ENCODE measurements at regions not wholly inside any gene's neighbourhood (a gene's known extent, or its start where the extent isn't known, plus 50 kb on each side); places are given as distances from the start of the nearest gene placed in this dataset.

GRCh38 chr22:34490886-34491285 is 570.6 kb upstream of the LARGE1 start:
- H3K27ac ChIP-seq (ENCODE audit: low read depth in 2 of 2, low read length in 2 of 2): no peak overlapping the region
- no peaks in the 10 kb centered on the region for H3K36me3 ChIP-seq (ENCODE audit: control insufficient read depth in 2 of 3, insufficient read depth in 3 of 3, low read length in 3 of 3)
- FAIRE-seq: no peak
- H3K4me3 ChIP-seq (ENCODE audit: low read length in 3 of 3): no peak overlapping the region
- peaks cover 0 to 4% (median 0%) of the 10 kb centered on the region in 3 donors for H3K9me3 ChIP-seq (ENCODE audit: control insufficient read depth in 2 of 3, insufficient read depth in 1 of 3, low read length in 3 of 3)
- H3K9ac ChIP-seq (ENCODE audit: low read length in 3 of 3): no peak overlapping the region
- DNase-seq: peak in 4 of 5 donors; percentile 46 to 96 (median 78)
- H3K4me1 ChIP-seq (ENCODE audit: control insufficient read depth in 2 of 3, insufficient read depth in 2 of 3, low read depth in 1 of 3, low read length in 3 of 3): no peaks in the 10 kb centered on the region
- no peaks in the 10 kb centered on the region for H3K27me3 ChIP-seq (ENCODE audit: control insufficient read depth, insufficient read depth, low read length)
- no peak for TF ChIP-seq CTCF (IDR thresholded peaks at IDR 0.05; ENCODE audit: borderline replicate concordance, extremely low read depth, insufficient read depth)
- intact Hi-C loops (cut with DNase I): no loop called here

GRCh38 chr22:34493486-34493885 is 572.5 kb upstream of the ISX start:
- Histone ChIP-seq H3K36me3 (ENCODE audit: control insufficient read depth in 2 of 3, insufficient read depth in 3 of 3, low read length in 3 of 3) (no peaks in the 10 kb centered on the region), H3K9me3 (ENCODE audit: control insufficient read depth in 2 of 3, insufficient read depth in 1 of 3, low read length in 3 of 3) (peaks cover 0 to 4% (median 0%) of the 10 kb centered on the region in 3 donors), H3K27ac (ENCODE audit: low read depth in 2 of 2, low read length in 2 of 2) (no peak overlapping the region), H3K9ac (ENCODE audit: low read length in 3 of 3) (no peak overlapping the region), H3K4me1 (ENCODE audit: control insufficient read depth in 2 of 3, insufficient read depth in 2 of 3, low read depth in 1 of 3, low read length in 3 of 3) (no peaks in the 10 kb centered on the region), H3K27me3 (ENCODE audit: control insufficient read depth, insufficient read depth, low read length) (no peaks in the 10 kb centered on the region), H3K4me3 (ENCODE audit: low read length in 3 of 3) (no peak overlapping the region)
- FAIRE-seq: peak; percentile 57
- DNase-seq: no peak
- TF ChIP-seq CTCF (IDR thresholded peaks at IDR 0.05; ENCODE audit: borderline replicate concordance, extremely low read depth, insufficient read depth): no peak
- intact Hi-C loops (cut with DNase I): no loop called here

- Histone ChIP-seq H3K4me3 (ENCODE audit: low read length in 3 of 3) (no peak overlapping the region), H3K9me3 (ENCODE audit: control insufficient read depth in 2 of 3, insufficient read depth in 1 of 3, low read length in 3 of 3) (no peaks in the 10 kb centered on the region), H3K27me3 (ENCODE audit: control insufficient read depth, insufficient read depth, low read length) (no peaks in the 10 kb centered on the region), H3K27ac (ENCODE audit: low read depth in 2 of 2, low read length in 2 of 2) (no peak overlapping the region), H3K9ac (ENCODE audit: low read length in 3 of 3) (no peak overlapping the region), H3K36me3 (ENCODE audit: control insufficient read depth in 2 of 3, insufficient read depth in 3 of 3, low read length in 3 of 3) (no peaks in the 10 kb centered on the region), H3K4me1 (ENCODE audit: control insufficient read depth in 2 of 3, insufficient read depth in 2 of 3, low read depth in 1 of 3, low read length in 3 of 3) (no peaks in the 10 kb centered on the region)
- DNase-seq (no peak), FAIRE-seq (no peak)
- intact Hi-C loops (cut with DNase I): no loop called here
- no peak for TF ChIP-seq CTCF (IDR thresholded peaks at IDR 0.05; ENCODE audit: borderline replicate concordance, extremely low read depth, insufficient read depth)
Measured at GRCh38 chr22:34501366-34501965, 564.5 kb upstream of the ISX start.

GRCh38 chr22:34502821-34503220 is 563.1 kb upstream of the ISX start:
- Histone ChIP-seq H3K4me1 (ENCODE audit: control insufficient read depth in 2 of 3, insufficient read depth in 2 of 3, low read depth in 1 of 3, low read length in 3 of 3) (no peaks in the 10 kb centered on the region), H3K9me3 (ENCODE audit: control insufficient read depth in 2 of 3, insufficient read depth in 1 of 3, low read length in 3 of 3) (no peaks in the 10 kb centered on the region), H3K4me3 (ENCODE audit: low read length in 3 of 3) (no peak overlapping the region), H3K27ac (ENCODE audit: low read depth in 2 of 2, low read length in 2 of 2) (no peak overlapping the region), H3K36me3 (ENCODE audit: control insufficient read depth in 2 of 3, insufficient read depth in 3 of 3, low read length in 3 of 3) (no peaks in the 10 kb centered on the region), H3K9ac (ENCODE audit: low read length in 3 of 3) (no peak overlapping the region), H3K27me3 (ENCODE audit: control insufficient read depth, insufficient read depth, low read length) (no peaks in the 10 kb centered on the region)
- intact Hi-C loops (cut with DNase I): no loop called here
- TF ChIP-seq CTCF (IDR thresholded peaks at IDR 0.05; ENCODE audit: borderline replicate concordance, extremely low read depth, insufficient read depth): no peak
- no peak for FAIRE-seq
- DNase-seq: no peak
